DMS153 treated with DMSO at 0.1 percent for 48 hours (cell line): ENCODE measurements at regions not wholly inside any gene's neighbourhood (a gene's known extent, or its start where the extent isn't known, plus 50 kb on each side); places are given as distances from the start of the nearest gene placed in this dataset.
A peak's percentile ranks its signal among the peaks of the same experiment; 100 is the strongest.
"Not testable (repeated sequence)": the region's sequence is repeated elsewhere in the genome, so short reads cannot be mapped to it uniquely, and the experiment has no call there.

Experiments used
- DNase-seq: peaks from one replicate; lab custom pipeline; 2025; ENCODE audit not compliant: unreplicated experiment; lab: John Stamatoyannopoulos, UW

DNA sequence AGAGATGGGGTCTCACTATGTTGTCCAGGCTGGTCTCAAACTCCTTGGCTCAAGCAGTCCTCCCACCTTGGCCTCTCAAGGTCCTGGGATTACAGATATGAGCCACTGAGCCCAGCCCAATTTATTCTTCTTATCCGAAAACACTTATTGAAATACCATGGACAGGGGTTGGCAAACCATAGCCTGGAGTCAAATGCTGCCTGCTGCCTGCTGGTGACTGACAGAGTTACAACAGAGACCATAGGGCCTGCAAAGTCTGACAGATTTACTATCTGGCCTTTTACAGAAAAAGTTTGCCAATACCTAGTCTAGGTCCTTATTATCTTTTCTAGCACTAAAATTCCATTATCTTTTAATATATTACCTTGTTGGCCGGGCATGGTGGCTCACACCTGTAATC lies 87.1 kb upstream of the ZNF281 start:
- no peak for DNase-seq

DNA sequence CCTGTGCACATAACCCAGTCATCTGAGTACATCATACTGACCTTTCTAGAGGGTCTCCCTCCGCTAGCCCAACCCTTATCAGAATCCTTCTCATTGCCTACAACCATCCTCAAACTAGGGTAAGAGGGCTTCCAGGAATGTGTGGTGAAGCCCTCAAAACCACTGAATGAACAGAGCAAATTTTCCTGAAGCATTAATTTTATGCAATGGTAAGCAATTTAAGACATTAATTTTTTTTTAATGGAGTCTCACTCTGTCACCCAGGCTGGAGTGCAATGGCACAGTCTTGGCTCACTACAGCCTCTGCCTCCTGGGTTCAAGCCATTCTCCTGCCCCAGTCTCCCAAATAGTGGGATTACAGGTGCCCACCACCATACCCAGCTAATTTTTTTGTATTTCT lies 86.1 kb upstream of the ZNF281 start:
- DNase-seq = no peak

DNA sequence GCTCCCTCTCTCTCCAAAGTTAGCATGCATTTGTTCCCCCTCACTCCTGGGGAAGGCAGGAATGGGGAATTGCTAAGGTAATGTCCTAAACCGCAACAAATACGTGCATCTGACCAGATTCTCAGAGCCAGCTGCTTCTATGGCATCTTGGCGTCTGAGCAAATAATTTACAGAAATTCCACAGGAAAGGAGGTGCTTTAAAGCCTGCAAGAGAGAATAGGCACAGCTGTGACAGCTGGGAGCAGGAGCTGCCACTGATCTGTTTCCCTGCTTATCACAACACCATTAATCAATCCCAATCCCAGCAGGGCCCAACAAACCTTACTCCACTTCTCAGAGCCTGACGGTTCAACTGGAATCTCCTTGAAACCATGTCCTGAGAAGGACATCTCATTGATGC lies 83.5 kb upstream of the ZNF281 start:
- DNase-seq = no peak

DNA sequence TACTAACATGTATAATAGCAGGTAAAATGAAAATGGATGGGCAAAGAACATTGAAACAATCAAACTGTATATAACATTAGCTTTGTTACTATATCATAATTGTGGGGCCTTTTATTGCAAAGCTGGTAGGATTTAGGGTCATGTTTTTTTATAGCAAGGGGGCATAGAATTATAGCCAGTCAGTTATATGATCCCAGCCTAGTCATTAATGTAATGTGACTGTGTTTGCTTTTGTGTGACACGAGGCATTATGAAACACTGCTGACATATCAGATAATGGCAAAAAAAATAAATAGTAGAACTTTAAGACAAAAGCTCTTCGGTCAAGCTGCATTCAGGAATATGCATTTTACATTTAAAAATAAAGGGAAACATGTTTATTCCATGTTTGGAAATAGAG lies 81.3 kb upstream of the ZNF281 start:
- no peak for DNase-seq

DNA sequence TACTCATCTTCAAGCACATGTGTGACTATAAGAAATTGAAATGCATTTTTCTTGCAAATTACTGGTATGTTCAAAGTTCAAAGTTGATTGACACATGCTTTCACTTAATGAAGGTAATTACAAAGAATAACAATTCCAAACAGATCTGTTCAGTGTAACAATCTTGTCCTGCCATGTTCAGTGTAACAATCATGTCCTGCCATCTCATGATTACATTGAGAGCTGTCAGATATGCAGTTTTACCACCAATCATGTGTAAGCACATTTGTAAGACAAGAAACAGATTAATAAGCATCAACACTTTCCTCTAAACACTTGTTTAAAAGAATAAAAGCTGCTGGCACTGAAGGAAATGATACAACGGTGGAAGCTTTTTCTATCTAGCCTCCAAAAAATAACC lies 80.3 kb upstream of the ZNF281 start:
- no peak for DNase-seq

DNA sequence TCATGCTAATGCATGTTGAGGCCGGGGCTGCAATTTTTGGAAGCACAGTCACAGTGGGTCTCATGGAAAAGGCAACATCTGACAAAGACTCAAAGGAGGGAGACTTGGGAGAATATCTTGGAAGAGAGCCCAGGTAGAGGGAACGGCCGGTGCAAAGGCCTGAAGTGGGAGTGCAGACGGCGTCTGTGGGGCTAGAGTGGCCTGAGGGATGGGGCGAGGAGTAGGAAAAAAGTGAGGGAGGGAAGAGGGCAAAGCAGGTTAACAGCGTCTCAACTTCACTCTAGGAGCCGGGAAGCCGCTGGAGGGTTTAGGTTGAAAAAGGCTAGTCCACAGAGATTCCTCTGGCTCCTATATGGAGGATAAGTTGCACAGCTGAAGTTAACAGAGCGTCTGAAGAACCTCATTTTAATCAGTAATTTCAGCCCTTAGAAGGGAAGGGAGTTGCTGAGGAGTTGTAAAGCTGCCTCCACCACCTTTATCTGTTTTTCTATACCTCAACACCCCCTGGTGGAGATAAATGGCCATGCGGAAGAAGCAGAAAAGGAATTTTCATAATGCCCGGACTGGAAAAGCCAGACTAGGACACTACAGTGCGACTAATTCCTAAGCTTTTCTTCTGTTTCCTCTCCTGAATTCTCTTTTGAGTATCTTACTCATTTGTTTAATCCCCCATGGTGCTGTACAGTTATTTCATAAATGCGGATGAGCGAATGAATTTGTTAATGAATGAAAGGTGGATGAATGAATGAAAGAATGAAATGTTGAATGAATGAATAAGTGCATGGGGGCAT lies 78.7 kb upstream of the ZNF281 start:
- peak; percentile 70 for DNase-seq

DNA sequence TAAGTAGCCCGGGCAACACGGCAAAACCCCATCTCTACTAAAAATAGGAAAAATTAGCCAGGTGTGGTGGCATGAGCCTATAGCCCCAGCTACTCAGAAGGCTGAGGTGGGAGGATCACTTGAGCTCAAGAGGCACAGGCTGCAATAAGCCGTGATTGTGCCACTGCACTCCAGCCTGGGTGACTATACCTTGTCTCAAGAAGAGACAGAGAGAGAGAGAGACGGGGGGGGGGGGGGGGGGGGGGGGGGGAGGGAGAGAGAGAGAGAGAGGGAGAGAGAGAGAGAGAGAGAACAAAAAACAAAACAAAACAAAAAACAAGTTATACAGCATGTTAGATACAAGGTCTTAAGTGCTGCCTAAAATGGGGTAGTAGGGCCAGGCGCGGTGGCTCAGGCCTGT lies 77.8 kb upstream of the ZNF281 start:
- DNase-seq = no peak

DNA sequence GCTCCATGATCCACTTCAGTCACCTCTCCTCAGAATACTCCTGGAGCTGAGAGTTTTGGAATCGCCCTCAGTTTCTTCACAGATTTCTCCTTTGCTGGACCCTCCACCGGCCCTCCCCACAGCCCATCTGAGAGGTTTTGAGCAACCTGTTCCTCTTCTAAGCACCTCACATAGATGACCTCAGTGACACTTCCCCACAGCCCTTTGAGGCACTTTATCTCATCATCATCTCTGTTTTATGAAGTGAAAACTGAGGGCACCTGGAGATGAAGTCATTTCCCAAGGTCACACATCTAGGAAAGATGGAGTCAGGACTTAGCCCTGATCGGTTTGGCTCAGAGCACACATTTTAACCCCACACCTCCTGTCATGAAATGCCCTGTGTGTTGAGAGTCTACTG lies 76.8 kb upstream of the ZNF281 start:
- no peak for DNase-seq

DNA sequence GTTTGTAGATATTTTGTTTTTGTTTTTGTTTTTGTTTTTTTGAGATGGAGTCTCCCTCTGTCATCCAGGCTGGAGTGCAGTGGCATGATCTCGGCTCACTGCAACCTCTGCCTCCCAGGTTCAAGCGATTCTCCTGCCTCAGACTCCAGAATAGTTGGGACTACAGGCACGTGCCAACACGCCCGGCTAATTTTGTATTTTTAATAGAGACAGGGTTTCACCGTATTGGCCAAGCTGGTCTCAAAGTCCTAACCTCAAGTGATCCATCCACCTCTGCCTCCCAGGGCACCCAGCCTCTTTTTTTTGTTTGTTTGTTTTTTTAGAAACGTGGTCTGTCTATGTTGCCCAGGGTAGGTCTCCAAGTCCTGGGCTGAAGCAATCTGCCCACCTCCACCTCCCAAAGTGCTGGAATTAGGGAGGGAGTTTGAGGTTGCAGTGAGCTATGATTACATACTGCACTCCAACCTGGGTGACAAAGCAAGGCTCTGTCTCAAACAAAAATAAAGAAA lies 74.7 kb upstream of the ZNF281 start:
- not testable (repeated sequence) for DNase-seq

DNA sequence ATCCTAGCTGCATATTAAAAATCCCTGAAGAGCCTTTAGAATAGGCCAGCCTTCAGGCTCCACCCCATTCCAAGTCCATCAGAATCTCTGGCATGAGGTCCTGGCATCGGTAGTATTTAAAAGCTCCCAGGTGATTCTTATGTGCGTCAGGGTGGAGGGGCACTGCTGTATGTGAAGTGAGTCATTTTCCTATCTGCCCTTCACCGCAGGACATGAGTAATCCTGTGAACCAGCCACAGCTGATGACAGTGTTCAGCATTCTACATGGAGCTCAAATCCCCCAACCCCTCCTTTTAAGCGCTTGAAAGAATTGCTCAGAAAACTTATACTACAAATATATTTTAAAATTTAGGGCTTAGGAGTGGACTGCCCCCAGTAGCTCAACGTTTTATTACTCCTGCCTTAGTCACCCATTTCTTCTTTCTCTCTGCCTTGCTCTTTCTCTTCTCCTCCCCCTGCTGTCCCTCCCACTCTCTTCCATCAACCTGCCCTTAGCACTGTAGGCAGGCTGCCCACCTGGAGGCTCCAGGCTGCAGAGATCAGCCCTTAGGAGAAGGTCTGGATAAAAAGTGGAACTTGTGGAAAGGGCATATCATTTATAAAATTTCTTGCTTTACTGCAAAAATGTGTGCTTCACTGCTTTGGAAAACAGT lies 73.8 kb upstream of the ZNF281 start:
- DNase-seq = no peak

DNA sequence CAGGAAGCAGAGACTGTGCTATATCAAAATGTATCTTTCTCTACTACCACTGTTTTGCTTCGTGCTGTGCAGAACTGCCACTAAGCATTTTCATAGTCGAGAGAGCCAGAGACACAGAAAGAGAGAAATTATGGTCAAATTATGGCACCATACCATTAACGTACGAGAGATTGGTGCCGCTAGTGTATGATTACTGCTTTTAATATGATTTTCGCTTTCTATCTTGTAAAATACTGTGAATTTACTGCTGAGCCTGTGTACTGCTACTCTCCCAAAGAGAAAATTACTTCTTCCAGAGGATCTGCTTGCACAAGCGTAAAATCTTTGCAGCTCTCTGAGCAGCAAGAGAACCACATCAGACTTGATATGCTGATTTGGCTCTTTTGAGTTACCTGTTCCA lies 71.1 kb upstream of the ZNF281 start:
- no peak for DNase-seq

DNA sequence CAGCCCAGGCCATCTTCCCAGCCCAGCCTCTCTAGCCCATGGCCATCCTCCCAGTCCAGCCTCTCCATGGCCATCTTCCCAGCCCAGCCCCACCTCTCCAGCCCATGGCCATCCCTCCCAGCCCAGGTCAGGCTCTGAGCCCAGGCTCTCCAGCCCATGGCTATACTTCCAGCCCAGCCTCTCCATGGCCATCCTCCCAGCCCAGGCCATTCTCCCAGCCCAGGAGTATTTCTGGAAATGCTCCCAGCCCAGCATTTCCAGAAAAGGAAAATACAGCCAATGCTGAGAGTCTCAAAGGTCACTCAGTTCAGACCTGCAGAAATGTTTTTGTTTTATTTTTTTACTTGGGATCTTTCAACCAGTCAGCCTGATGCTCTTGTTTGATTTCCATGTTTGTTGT lies 70.0 kb upstream of the ZNF281 start:
- no peak for DNase-seq

DNA sequence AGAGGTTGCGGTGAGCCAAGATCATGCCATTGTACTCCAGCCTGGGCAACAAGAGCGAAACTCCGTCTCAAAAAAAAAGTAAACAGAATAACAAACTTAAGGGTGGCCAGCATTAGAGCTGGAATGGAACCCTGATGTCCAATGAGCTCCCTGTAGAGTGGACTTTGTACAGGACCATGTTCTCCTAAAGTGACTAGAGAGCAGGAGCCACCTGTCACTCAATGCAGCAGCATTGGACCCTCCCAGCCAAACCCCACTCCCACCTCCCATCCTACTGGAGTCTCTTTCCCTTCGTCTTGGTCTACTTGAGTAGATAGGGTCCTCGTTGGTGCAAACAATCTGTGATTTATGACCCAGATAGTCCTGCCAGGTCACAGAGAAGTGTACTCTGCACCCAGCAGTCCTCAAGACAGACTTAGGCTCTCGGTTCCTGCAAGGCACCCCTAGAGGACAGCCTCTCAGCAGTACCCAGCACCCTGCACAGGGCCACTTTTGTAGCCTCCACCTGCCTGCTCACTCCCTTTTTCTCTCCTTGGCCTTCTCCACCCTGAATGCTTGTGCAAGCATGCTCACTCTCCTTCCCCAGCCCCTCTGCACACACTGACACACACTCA lies 69.2 kb upstream of the ZNF281 start:
- DNase-seq = no peak

DNA sequence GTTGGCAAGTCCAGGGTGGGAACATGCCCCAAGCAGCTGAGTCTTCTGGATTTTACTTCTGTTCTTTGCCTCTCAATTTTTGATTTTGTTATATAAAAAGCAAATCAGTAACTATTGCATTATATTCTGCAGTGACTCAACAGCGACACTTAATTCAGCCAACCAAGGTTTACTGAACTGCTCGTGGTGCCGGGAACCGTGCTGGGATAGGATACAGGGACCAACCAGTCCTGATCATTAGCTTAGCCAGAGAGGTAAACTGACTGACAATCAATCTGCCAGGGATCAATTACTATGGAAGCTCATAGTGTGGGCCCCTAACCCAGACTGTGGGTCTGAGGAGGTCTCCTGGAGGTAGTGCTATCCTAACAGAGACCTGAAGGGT lies 68.4 kb upstream of the ZNF281 start:
- DNase-seq = no peak

DNA sequence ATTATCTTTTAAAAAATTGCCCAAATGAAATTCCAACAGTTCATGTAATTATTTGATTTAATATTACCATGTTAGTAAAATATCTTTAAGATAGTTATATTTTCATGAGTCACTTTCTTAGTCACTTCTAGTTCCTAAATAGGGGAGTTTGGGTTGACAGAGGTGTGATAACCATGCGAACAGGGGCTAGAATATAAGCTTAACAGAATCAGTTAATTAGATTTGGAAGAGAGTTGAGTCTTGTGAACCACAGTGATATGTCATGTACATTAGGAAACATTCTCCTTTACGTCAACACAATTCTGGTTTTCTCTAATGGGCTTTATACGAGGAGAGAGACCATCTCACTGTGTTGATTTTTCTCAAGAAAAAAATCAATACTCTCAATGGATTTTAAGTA lies 64.8 kb upstream of the ZNF281 start:
- no peak for DNase-seq

DNA sequence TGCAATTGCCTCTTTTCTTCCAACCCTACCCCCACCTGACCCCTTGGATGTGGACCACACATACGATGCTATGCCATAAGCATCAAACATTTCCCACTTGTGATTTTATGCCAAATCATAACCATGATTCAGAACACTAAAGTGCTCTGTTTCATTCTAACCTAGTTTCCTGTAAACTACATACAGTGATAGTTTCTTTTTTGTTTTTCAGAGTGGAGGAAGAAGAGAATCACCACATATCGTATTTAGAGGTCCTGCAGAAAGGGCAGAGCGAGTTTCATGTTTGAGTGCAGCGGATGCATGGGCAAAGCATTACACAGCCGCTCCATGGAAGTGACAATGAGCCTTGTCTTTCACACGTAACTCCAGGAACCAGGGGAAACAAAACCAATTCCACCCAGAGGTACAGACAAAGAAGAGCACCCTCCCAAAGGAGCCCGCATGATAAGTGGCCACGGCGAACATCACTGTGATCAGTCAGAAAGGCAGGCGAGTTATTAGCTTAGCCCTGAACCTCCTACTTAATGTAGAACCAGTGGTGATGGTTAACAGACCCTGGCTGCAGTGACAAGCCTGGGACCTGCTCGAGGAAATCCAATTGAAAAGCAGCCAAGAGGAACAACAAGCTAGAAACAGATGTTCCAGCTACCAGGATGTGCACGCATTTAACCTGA lies 64.0 kb upstream of the ZNF281 start:
- DNase-seq = no peak

DNA sequence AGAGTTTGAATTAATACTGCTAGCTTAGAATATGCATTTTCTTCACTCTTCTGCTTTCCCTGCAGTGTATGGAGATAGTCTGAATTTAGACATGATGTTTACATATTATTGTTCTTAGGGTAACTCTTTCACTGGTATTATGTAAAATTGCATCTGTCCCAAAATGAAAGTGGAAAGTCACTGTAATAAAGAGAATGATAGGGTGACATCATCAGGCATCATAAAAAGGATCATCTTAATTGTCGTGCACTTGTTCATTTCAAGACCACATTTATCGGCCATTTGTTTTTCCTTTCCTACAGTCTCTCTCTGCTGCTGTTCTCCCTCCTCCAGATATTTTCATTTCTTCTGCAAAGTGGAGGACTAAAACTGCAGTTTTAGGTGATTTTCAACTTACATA lies 61.9 kb upstream of the ZNF281 start:
- DNase-seq = no peak

DNA sequence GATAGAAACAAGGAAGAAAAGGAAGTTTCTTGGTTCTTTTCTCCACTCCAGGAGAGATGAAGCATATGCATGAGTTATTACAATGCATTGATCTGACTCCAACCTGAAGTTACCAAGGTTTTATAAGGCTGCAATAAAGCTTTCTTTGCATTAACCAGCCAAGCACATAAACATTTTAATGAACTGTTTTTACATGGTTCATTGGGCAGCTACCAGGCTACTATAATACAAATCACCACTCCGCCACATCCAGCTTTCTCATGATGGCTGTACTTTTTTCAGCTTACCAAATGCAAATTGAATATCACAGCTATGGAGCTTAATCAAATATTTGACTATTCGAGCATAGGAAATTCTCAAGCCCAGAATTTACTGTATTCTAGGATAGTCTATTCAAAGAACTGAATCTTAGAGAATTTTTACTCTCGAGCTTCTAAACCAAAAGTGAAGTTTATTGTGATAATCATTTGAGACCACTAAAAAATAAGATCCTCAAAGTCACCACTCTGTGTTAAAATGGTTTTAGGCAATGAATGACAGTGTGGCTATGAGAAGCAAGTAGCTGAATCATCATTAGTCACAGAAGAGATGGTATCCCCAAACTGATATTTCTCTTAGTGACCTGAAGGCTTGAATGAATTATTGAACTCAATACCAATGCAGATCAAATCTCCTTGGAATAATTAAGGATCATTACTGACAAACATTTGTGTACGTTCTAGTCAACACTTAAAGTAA lies 58.6 kb upstream of the ZNF281 start:
- no peak for DNase-seq

DNA sequence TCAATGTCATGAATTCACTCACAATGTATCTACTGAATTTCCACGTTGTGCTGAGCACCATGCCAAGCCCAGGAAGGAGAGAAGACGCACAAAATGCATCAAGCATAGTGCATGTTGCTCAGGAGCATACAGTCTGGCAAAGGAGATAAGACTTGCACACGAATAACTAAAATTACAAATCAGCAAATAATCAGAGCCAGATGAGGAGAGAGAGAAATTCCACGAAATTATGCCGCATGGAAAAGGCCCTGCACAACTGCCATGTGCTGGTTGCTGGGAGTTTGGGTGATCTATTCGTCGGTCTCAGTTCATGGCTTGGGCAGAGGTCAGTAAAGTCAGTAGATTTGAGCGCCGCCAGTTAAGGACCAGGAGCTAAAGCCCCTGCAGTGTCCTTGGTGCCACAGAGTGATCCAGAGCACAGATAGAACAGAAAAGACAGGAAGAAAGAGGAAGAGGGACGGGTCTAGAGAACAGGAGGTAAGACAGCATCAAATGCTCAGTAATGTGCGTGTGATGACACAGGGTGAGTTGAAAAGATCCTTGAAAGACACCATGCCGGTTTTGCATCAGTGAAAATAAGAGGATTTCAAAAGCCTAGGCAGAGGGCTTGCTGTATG lies 55.1 kb upstream of the ZNF281 start:
- DNase-seq = no peak
